HL-60 (cell line): ENCODE measurements at regions not wholly inside any gene's neighbourhood (a gene's known extent, or its start where the extent isn't known, plus 50 kb on each side); places are given as distances from the start of the nearest gene placed in this dataset.

Experiments used
- DNase-seq, 2 experiments: peaks; one replicate each; pipeline ENCODE4 v3.0.0-alpha.2; 2010 to 2020; ENCODE audit warnings: low read depth in 1 of 2, low spot score in 1 of 2
- H3K27ac ChIP-seq: fragments of 250-450 bp; sonication (Bioruptor Pico); replicated peaks from 2 replicates; pipeline ENCODE4 v1.5.1; 2020; ENCODE audit warnings: mild to moderate bottlenecking, moderate library complexity
- H3K27me3 ChIP-seq: fragments of 250-450 bp; sonication (Bioruptor Pico); 2 replicates; pipeline ENCODE4 v1.5.1; 2021; ENCODE audit warnings: mild to moderate bottlenecking, moderate library complexity; ENCODE audit not compliant: insufficient read depth, poor library complexity, severe bottlenecking
- H3K4me3 ChIP-seq: replicated peaks from 2 replicates; pipeline ENCODE4 v1.5.1; 2011; ENCODE audit warnings: mild to moderate bottlenecking, control low read depth, low read length; ENCODE audit not compliant: insufficient read depth
- GABPA ChIP-seq: IDR thresholded peaks from 2 replicates; pipeline ENCODE4 v1.6.1; 2012; ENCODE audit warnings: low read depth
- POLR2AphosphoS5 ChIP-seq: IDR thresholded peaks from 2 replicates; pipeline ENCODE4 v1.6.1; 2012; ENCODE audit warnings: low read depth
- SPI1 ChIP-seq: IDR thresholded peaks from 2 replicates; pipeline ENCODE4 v1.6.1; 2012; ENCODE audit warnings: low read depth, mild to moderate bottlenecking, borderline replicate concordance
- TF ChIP-seq, protein P1 (sequence below): IDR thresholded peaks from one replicate; pipeline ENCODE4 v1.5.1; 2011; ENCODE audit warnings: low read length, control low read depth, inconsistent platforms; ENCODE audit not compliant: insufficient read depth
- TF ChIP-seq, protein P2 (sequence below): IDR thresholded peaks from 2 replicates; pipeline ENCODE4 v1.6.1; 2012; ENCODE audit warnings: low read depth; ENCODE audit not compliant: insufficient replicate concordance

DNA sequence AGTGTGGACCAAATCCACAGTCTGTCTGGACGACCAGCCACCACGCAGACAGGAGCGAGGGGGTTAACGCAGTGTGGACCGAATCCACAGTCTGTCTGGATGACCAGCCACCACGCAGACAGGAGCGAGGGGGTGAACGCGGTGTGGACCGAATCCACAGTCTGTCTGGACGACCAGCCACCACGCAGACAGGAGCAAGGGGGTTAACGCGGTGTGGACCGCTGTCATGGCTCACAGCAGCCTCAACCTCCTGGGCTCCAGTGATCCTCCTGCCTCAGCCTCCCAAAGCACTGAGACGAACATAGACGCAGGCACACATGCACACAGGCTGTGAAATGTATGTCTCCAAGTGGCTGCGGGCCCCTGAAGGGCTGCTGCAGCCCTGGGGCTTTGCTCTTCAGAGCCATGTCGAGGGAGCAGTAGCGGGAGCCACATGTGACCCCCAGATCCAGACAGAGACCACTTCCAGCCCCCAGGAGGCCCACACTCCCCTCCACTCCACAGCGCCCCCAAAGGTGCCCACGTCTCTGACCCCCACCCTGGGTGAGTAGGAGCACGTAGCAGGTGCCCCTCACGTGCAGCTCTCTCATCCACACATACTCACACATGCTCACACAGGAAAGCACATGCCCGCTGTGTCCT, 98.1 kb downstream of the YTHDF1 start:
- Histone ChIP-seq H3K4me3 (no peak overlapping the region), H3K27ac (no peak overlapping the region), H3K27me3 (peaks cover 10% of the 10 kb centered on the region)
- DNase-seq: no peak
- TF ChIP-seq, protein P1, sequence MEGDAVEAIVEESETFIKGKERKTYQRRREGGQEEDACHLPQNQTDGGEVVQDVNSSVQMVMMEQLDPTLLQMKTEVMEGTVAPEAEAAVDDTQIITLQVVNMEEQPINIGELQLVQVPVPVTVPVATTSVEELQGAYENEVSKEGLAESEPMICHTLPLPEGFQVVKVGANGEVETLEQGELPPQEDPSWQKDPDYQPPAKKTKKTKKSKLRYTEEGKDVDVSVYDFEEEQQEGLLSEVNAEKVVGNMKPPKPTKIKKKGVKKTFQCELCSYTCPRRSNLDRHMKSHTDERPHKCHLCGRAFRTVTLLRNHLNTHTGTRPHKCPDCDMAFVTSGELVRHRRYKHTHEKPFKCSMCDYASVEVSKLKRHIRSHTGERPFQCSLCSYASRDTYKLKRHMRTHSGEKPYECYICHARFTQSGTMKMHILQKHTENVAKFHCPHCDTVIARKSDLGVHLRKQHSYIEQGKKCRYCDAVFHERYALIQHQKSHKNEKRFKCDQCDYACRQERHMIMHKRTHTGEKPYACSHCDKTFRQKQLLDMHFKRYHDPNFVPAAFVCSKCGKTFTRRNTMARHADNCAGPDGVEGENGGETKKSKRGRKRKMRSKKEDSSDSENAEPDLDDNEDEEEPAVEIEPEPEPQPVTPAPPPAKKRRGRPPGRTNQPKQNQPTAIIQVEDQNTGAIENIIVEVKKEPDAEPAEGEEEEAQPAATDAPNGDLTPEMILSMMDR: no peak
- TF ChIP-seq, protein P2, sequence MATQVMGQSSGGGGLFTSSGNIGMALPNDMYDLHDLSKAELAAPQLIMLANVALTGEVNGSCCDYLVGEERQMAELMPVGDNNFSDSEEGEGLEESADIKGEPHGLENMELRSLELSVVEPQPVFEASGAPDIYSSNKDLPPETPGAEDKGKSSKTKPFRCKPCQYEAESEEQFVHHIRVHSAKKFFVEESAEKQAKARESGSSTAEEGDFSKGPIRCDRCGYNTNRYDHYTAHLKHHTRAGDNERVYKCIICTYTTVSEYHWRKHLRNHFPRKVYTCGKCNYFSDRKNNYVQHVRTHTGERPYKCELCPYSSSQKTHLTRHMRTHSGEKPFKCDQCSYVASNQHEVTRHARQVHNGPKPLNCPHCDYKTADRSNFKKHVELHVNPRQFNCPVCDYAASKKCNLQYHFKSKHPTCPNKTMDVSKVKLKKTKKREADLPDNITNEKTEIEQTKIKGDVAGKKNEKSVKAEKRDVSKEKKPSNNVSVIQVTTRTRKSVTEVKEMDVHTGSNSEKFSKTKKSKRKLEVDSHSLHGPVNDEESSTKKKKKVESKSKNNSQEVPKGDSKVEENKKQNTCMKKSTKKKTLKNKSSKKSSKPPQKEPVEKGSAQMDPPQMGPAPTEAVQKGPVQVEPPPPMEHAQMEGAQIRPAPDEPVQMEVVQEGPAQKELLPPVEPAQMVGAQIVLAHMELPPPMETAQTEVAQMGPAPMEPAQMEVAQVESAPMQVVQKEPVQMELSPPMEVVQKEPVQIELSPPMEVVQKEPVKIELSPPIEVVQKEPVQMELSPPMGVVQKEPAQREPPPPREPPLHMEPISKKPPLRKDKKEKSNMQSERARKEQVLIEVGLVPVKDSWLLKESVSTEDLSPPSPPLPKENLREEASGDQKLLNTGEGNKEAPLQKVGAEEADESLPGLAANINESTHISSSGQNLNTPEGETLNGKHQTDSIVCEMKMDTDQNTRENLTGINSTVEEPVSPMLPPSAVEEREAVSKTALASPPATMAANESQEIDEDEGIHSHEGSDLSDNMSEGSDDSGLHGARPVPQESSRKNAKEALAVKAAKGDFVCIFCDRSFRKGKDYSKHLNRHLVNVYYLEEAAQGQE: no peak

DNA sequence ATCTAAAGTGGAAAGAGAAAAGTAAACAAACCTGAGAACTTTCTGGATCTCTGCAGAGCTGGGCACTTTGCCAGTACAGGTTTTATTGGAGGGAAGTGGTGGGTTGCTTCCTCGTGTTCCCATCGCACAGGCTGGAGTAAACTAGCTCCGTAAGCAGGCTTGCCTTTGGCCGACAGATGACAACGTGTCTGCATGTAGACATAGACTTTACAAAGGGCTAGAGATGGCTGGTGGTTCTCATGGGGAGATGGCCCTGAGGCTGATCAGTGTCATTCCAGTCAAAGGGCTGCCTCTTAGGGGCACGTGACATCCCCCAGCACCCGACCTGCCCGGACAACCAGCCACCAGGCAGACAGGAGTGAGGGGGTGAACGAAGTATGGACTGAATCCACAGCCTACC, 98.8 kb downstream of the YTHDF1 start:
- peaks cover 10% of the 10 kb centered on the region for H3K27me3 ChIP-seq
- no peak for TF ChIP-seq POLR2AphosphoS5
- no peak for DNase-seq
- H3K27ac ChIP-seq: no peak overlapping the region
- no peak overlapping the region for H3K4me3 ChIP-seq

DNA sequence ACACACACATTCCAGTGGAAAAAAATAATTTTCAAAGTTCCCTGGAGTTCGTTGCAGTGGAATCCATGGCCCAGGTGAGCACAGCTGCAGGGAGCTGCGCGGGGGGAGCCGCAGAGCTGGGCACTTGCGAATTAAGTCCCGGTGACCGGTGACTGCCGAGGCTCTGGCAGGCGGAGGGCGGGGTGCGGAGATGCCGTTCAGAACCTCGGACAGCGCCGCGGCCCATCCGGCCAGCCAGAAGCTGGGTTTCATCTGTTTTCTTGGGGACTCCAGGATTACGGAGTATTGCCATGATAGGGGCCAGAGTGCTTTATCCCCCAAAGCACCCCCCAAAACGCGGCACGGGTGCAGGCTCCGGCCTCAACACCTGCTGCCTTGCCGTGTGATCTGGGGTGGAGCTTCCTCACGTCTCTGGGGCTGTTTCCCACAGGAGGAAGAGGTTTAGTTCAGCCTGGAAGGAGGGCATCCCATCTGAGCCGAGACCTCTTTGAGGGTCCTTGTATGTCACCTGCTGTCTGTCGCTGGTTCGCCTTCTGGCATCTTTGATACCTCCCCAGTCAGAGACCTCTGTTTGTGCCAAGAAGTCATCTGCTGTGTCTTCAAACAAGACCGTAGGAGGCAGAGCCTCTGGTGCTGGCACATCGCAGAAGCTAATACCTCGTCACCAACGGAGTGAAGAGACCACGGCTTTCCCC, 99.4 kb downstream of the YTHDF1 start:
- TF ChIP-seq POLR2AphosphoS5 (no peak), GABPA (no peak)
- TF ChIP-seq, protein P2: peak; percentile 98
- no peak for DNase-seq
- peaks cover 10% of the 10 kb centered on the region for H3K27me3 ChIP-seq

DNA sequence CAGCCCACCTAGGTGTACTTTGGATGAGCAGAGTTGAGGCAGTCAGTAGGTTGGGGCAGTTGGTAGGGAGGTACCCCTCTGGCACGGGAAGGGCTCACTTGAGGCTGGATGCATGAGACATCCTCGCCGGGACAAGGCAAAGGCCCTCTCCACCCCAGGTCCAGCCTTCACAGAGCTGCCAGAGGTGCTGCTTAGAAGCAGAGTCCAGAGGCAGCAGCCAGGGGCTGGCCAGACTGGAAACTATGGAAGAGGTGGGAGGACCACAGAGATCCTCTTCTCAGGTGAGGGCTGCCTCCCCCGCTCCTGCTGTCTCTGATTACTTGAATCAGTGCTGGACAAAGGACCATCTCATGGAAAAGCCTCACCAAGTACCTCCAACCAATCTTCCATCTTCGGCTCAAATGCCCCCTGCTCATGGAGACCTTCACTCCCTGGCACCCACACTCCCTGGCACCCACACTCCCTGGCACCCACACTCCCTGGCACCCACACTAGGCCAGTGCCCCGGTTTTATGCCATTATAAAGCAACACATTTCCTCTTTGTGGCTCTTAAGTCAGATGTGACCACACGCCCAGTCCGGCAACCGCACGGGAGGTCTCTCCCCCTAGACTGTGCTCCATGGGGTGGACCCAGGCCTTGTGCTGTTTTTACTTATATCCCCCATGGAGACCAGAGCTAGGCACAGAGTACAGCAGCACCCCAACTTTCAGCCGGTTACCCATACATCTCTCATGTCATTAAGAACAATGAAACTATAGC, 100.1 kb downstream of the YTHDF1 start:
- Histone ChIP-seq H3K27ac (no peak overlapping the region), H3K4me3 (no peak overlapping the region)
- TF ChIP-seq, protein P1: no peak
- TF ChIP-seq SPI1 (no peak), POLR2AphosphoS5 (no peak), GABPA (no peak)
- TF ChIP-seq, protein P2: no peak

More for the DNA sequence above, 99.4 kb downstream of the YTHDF1 start:
- no peak overlapping the region for H3K27ac ChIP-seq
- no peak overlapping the region for H3K4me3 ChIP-seq

More for the DNA sequence above, 100.1 kb downstream of the YTHDF1 start:
- no peak for DNase-seq
- H3K27me3 ChIP-seq: peaks cover 10% of the 10 kb centered on the region
